Aorta (tissue), 5 donors: ENCODE measurements at regions not wholly inside any gene's neighbourhood (a gene's known extent, or its start where the extent isn't known, plus 50 kb on each side); places are given as distances from the start of the nearest gene placed in this dataset.

Experiments used
- ATAC-seq: fragments of 200-7000 bp; cut with Tn5 transposase; one replicate; pipeline ENCODE4 v1.9.1; 2022; ENCODE audit warnings: moderate library complexity; ENCODE audit not compliant: low FRiP score
- DNase-seq, 2 donors: peaks; one replicate each; pipeline ENCODE4 v3.0.0-alpha.2; 2020
- H3K27ac ChIP-seq, 2 donors: one replicate each; pipeline ENCODE4 v1.5.1; 2013; ENCODE audit warnings: low read length in 2 of 2, mild to moderate bottlenecking in 2 of 2, moderate library complexity in 2 of 2, control low read depth in 1 of 2, inconsistent platforms in 1 of 2, low read depth in 1 of 2
- H3K27me3 ChIP-seq, 2 donors: one replicate each; pipeline ENCODE4 v1.6.1; 2013; ENCODE audit warnings: control low read depth in 1 of 2, low read length in 1 of 2, mild to moderate bottlenecking in 1 of 2, moderate library complexity in 1 of 2; ENCODE audit not compliant: insufficient read depth in 2 of 2, control insufficient read depth in 1 of 2
- H3K36me3 ChIP-seq, 2 donors: one replicate each; pipeline ENCODE4 v1.6.1; 2013; ENCODE audit warnings: control low read depth in 1 of 2, low read length in 1 of 2, mild to moderate bottlenecking in 1 of 2; ENCODE audit not compliant: insufficient read depth in 2 of 2, control insufficient read depth in 1 of 2
- H3K4me1 ChIP-seq, 2 donors: one replicate each; pipeline ENCODE4 v1.6.1; 2013; ENCODE audit warnings: low read length in 2 of 2, control low read depth in 1 of 2, mild to moderate bottlenecking in 1 of 2, moderate library complexity in 1 of 2; ENCODE audit not compliant: insufficient read depth in 2 of 2, control insufficient read depth in 1 of 2
- H3K4me3 ChIP-seq, 2 donors: one replicate each; pipeline ENCODE4 v1.5.1; 2013; ENCODE audit warnings: low read length in 2 of 2, control low read depth in 1 of 2, mild to moderate bottlenecking in 1 of 2
- H3K9me3 ChIP-seq: one replicate; pipeline ENCODE4 v1.6.1; 2013; ENCODE audit warnings: mild to moderate bottlenecking, low read length; ENCODE audit not compliant: control insufficient read depth
- WGBS, 2 donors: extraction: QIAGEN DNeasy Blood & Tissue Kit; methylation state at CpG; one replicate each; pipeline ENCODE4 v1.1.7; 2013; 5-methylcytosine and 5-hydroxymethylcytosine counted together
- intact Hi-C, 2 donors: fragments of 100-400 bp; cut with DNase I; formaldehyde crosslinking; loops; one replicate each; pipeline versions ENCODE4 v1.14.2 to v1.15.0; 2022
- donor health status: healthy with polysubstance abuse.
- donor health status: Bipolar disorder and iron deficiency.
- donor health status: DM: no; HTN: no; CAD: no.
- donor health status: DM: no; HTN: no; CAD: no.
- donor health status: DM: yes; HTN: yes; CAD: no.

DNA sequence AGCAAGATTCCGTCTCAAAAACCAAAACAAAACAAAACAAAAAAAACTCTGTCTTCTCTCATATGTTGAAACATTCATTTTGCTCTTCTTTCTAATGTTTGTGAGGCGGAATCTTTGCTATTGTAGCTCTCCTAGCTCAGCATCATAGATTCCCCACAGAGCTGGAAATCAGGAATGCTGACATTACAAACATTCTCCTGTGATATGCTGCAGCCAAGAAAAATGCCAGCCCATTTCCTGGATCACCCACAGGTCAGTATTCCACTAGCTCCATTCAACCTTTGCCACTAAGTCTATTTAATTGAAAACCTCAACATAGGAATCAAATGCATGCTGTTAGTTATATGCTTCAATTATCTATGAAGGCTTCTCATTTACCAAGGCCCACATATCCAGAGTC, 186.3 kb downstream of the IPMK start:
- WGBS, 2 donors = 33 to 46% methylated on average over 2 of the region's 2 CpGs
- Histone ChIP-seq H3K27ac (no peak overlapping the region), H3K4me3 (no peak overlapping the region), H3K27me3 (no peaks in the 10 kb centered on the region), H3K9me3 (no peaks in the 10 kb centered on the region), H3K4me1 (no peaks in the 10 kb centered on the region), H3K36me3 (no peaks in the 10 kb centered on the region)
- intact Hi-C loops = no loop called here
- no peak for ATAC-seq
- no peak for DNase-seq

DNA sequence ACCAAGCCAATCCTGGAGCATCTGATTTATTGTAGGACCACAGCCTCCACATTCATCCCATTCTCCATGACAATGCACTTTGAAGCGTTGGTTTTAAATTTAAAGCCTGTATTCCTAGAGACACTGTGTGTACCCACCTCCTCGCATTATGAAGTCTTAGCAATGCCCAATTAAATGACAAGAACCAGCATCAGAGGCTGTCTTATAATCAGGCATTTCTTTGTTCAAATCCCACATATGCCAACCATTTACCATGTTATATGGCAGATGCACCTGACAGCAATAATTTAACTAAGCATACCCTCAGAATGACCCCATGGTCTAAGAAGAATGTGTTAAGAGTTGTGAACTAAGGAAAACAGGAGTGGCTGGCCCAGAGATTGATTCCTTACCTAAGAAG, 188.2 kb downstream of the IPMK start:
- peaks cover 0 to 1% of the 10 kb centered on the region in 2 donors for H3K27me3 ChIP-seq
- ATAC-seq (no peak), DNase-seq (no peak)
- no peaks in the 10 kb centered on the region for H3K36me3 ChIP-seq
- H3K27ac ChIP-seq = no peak overlapping the region
- H3K4me3 ChIP-seq = no peak overlapping the region
- intact Hi-C loops = no loop called here
- no peaks in the 10 kb centered on the region for H3K4me1 ChIP-seq
- WGBS, 2 donors = 92% methylated on average over 2 of the region's 2 CpGs
- H3K9me3 ChIP-seq = no peaks in the 10 kb centered on the region

DNA sequence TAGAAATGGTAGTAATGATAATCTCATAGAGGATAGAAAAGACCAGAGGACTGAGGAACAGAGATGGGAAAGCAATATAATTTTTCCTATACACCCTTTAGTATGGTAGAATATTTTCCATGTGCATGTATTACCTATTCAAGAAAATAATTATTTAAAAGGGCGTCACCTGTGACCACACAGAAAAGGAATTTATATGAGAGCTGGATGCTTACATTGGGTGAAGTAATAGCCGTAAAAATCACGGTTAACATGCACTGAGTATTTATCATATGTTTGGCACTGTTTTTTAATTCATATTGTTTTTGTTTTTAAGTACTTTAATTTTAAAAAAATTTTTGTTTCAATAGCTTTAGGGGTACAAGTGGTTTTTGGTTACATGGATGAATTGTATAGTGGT, 195.1 kb downstream of the IPMK start:
- no peak for DNase-seq
- intact Hi-C loops = no loop called here
- ATAC-seq = no peak

DNA sequence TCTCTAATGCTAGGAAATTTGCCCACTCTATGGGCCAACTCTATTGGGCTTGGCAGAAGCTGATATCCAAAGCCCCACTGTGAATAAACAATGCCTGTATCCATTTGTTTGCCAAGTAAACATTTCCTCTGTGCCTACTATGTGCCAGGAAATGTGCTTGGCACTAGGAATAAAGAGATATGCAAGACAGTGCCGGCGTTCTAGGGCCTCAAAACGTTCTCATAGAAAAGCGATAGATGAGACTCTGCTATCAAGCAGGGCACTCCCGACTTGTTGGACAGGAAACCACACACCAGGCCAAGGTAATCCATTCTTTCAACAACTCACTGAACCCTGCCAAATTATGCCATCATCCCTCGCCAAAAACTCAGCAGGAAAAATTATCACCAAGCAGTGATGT, 196.7 kb downstream of the IPMK start:
- no peak for DNase-seq
- no peaks in the 10 kb centered on the region for H3K4me1 ChIP-seq
- H3K4me3 ChIP-seq = no peak overlapping the region
- WGBS, 2 donors = 5 to 9% methylated on average over 6 of the region's 6 CpGs
- ATAC-seq = no peak
- no peaks in the 10 kb centered on the region for H3K9me3 ChIP-seq
- H3K36me3 ChIP-seq = no peaks in the 10 kb centered on the region
- no peaks in the 10 kb centered on the region for H3K27me3 ChIP-seq
- intact Hi-C loops = no loop called here
- no peak overlapping the region for H3K27ac ChIP-seq

More for the DNA sequence above, 195.1 kb downstream of the IPMK start:
- 71 to 81% methylated on average over 3 of the region's 3 CpGs for WGBS, 2 donors
- H3K36me3 ChIP-seq = no peaks in the 10 kb centered on the region
- no peak overlapping the region for H3K27ac ChIP-seq
- H3K9me3 ChIP-seq = no peaks in the 10 kb centered on the region
- peaks cover 0 to 1% of the 10 kb centered on the region in 2 donors for H3K27me3 ChIP-seq
- H3K4me3 ChIP-seq = no peak overlapping the region
- H3K4me1 ChIP-seq = no peaks in the 10 kb centered on the region

DNA sequence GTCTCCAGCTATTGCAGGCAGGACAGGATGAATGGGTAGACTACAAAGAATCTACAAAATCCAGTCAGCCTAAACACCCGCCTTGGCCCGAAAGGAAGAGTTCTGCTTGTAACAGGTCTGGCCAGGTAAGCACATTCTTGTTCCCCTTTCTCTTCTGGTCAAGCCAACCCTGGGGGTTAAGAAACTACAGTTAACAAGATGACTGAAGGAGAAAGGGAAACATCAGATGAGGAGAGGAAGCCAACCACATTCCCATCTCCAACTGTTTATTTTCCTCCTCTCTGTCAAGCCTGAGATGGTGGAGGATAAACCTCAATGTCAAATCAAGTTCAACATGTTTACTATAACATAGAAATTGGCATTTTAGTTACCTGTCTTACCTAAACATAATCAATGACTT, 198.9 kb downstream of the IPMK start:
- H3K27me3 ChIP-seq = no peaks in the 10 kb centered on the region
- 92 to 93% methylated on average over 2 of the region's 2 CpGs for WGBS, 2 donors
- DNase-seq (no peak), ATAC-seq (no peak)
- no peak overlapping the region for H3K27ac ChIP-seq
- H3K9me3 ChIP-seq = no peaks in the 10 kb centered on the region
- H3K4me3 ChIP-seq = no peak overlapping the region
- no peaks in the 10 kb centered on the region for H3K36me3 ChIP-seq
- H3K4me1 ChIP-seq = no peaks in the 10 kb centered on the region
- intact Hi-C loops = loop anchor here (5.0 to 10.0 kb wide), 3 partner anchors 342 to 734 kb away; no protein-coding TSS in a partner anchor

DNA sequence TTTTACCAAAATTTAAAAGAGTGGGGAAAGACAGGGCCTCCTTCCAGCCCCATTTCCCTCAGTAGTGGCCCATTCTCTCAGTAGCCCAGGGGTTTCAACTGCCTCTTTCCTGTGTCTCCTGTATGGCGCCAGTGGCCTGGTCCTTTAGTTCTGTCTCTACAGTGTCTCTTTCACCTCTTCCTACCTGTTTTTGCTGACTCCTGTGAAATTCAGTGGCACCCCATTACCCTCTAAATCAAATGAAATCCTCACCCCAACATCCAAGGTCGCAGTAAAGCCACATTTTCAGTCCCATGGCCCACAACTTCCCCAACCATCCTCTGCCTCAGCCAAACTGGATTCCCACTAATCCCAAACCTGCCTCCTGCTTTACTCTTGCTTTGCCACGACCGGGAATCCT, 200.7 kb downstream of the IPMK start:
- Histone ChIP-seq H3K27me3 (no peaks in the 10 kb centered on the region), H3K27ac (no peak overlapping the region), H3K36me3 (no peaks in the 10 kb centered on the region), H3K4me1 (no peaks in the 10 kb centered on the region), H3K4me3 (no peak overlapping the region), H3K9me3 (no peaks in the 10 kb centered on the region)
- 82 to 84% methylated on average over 4 of the region's 4 CpGs for WGBS, 2 donors
- ATAC-seq = no peak
- no peak for DNase-seq
- intact Hi-C loops = loop anchor here (5.0 to 10.0 kb wide), 3 partner anchors 340 to 732 kb away; no protein-coding TSS in a partner anchor

DNA sequence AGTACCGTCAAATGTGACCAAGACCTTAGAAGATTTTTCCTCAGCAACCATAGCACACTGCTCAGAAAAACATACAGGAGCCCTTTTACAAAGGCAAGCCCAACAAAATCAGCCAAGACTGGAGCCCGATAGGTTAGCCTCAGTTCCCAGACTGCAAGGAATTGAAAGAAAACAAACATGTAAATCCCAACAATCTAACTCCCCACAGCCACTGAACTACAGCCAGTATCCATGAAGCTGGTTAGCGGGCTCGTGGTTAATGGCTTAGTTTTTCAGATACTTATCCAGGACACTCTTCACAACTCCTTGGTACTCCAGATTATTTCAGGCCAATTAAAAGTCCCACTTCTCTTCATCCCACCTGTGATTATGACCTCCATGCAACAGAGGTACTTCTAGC, 201.6 kb downstream of the IPMK start:
- ATAC-seq = no peak
- intact Hi-C loops = loop anchor here (5.0 to 10.0 kb wide), 3 partner anchors 339 to 731 kb away; no protein-coding TSS in a partner anchor
- Histone ChIP-seq H3K36me3 (no peaks in the 10 kb centered on the region), H3K27me3 (no peaks in the 10 kb centered on the region), H3K4me1 (no peaks in the 10 kb centered on the region), H3K9me3 (no peaks in the 10 kb centered on the region), H3K4me3 (no peak overlapping the region), H3K27ac (no peak overlapping the region)
- no peak for DNase-seq
- WGBS, 2 donors = 56 to 63% methylated on average over 4 of the region's 4 CpGs

DNA sequence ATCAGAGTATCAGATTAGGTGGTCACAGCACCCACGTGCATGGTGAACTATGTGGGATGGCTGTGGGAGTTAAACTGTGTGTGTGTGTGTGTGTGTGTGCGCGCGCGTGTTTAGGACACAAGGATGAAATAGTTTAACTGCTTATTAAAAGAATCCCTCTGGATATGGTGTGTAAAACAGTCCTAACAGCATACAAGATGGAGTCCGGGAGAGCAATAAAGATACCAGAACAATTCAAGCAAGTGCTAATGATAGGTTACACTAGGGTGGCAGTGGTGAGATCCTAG, 202.2 kb downstream of the IPMK start:
- Histone ChIP-seq H3K27ac (no peak overlapping the region), H3K9me3 (no peaks in the 10 kb centered on the region), H3K27me3 (no peaks in the 10 kb centered on the region), H3K4me1 (no peaks in the 10 kb centered on the region), H3K36me3 (no peaks in the 10 kb centered on the region), H3K4me3 (no peak overlapping the region)
- ATAC-seq (no peak), DNase-seq (no peak)
- intact Hi-C loops = loop anchor here (5.0 to 10.0 kb wide), 3 partner anchors 338 to 731 kb away; no protein-coding TSS in a partner anchor
- 45 to 52% methylated on average over 6 of the region's 6 CpGs for WGBS, 2 donors

DNA sequence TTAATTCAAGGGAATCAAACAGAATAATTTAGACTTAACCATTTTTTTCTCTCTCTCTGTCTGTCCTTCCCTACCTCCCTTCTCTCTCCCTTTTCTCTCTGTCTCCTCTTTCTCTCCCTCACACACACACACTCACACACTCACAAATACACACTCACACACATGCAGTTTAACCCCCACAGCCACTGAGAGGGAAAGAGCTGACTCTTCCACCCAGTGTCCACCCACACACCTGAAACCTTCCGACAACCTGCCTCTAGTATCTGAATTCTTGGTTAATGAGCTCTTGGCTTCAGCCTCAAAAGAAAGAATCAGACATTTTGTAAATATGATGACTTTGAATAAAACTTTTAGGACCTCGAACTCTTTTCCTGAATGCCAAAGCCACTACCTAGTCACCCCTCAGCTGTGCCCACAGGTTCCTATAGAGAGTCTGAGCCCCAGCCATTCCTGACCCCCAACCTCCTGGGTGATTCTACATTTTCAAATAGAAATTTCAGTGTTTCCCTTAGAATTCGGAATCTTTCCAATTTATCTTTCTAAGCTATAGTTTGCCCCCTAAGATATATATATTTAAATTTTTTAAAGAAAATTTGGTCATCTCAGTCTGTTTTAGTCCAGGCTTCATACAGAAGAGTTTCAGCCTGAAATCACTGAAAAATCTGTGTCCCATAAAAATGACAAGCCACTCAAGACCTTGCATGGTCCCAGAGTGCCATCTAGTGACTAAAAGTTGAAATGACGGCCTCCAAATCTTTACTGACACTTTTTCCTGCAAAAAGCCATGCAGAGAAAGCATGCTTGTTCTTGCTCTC, 202.8 kb downstream of the IPMK start:
- H3K9me3 ChIP-seq = no peaks in the 10 kb centered on the region
- no peaks in the 10 kb centered on the region for H3K36me3 ChIP-seq
- intact Hi-C loops = loop anchor here (5.0 to 10.0 kb wide), 3 partner anchors 338 to 730 kb away; no protein-coding TSS in a partner anchor
- no peaks in the 10 kb centered on the region for H3K4me1 ChIP-seq
- 52 to 58% methylated on average over 4 of the region's 4 CpGs for WGBS, 2 donors
- H3K4me3 ChIP-seq = no peak overlapping the region
- H3K27me3 ChIP-seq = no peaks in the 10 kb centered on the region
- H3K27ac ChIP-seq = no peak overlapping the region
- DNase-seq (no peak), ATAC-seq (no peak)
